ENCODE measurements at regions not wholly inside any gene's neighbourhood (a gene's known extent, or its start where the extent isn't known, plus 50 kb on each side); places are given as distances from the start of the nearest gene placed in this dataset.

GRCh38 chr20:4069751-4070150 lies 54.4 kb upstream of the RNF24 start:
- no peak for TF ChIP-seq CTCF (IDR thresholded peaks at IDR 0.05)
- H3K4me3 ChIP-seq: no peak overlapping the region
- peak overlapping the region; percentile 64 to 79 for H3K27ac ChIP-seq
- DNase-seq (ENCODE audit: low spot score): no peak

DNA sequence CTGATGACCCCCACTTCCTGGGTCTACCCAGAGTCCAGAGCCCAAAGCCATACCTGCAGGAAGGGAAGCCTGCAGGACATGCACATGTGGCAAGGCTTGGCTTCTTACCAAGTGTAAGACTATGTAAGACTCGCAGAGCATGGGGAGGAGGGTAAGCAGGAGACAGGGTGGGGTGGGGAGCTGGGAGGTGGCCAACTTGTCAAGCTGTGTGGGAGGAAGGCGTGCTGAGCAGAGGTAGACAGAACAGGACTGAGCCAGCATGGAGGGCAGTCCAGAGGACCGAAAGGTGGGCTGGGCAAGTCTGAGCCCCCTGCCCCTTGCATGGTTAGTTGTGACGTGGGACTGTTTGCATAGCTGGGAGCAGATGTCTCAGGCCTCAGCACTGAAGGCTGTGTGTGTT lies 53.4 kb upstream of the RNF24 start:
- DNase-seq (ENCODE audit: low spot score): peak; percentile 68
- Histone ChIP-seq H3K4me3 (no peak overlapping the region), H3K27ac (peak overlapping the region; percentile 63 to 64)
- TF ChIP-seq CTCF (IDR thresholded peaks at IDR 0.05): no peak

DNA sequence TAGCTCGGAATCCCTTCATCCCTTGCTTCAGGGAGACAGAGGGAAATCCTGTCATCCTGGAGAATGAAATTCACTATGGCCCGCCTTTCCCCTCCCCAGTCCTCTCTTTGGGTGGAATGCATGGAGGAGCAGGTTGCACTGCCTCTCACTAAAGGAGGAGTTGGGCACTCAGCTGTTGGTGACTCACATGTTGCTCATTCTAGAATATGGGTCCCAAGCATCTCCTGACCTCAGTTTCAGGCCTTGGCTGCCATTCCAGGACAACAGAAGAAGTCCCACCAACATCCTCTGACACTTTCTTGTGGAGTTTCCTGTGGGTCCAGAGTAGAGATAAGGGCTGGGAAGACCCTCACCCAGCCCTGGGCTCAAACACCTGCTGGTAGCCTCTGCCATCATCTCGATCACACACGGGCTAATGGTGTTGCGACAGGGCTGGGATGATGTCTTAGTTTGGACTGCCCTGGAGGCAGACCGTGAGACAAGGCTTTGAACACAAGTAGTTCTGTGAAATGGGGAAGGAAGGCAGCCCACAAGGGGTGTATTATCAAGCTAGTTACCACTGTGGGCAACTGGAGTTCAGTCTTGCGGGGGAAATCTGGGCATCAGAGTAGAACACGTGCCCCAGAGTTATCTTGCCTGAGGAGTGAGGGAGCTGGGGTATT lies 52.4 kb upstream of the RNF24 start:
- peak; percentile 63 for DNase-seq (ENCODE audit: low spot score)
- no peak for TF ChIP-seq CTCF (IDR thresholded peaks at IDR 0.05)
- Histone ChIP-seq H3K4me3 (no peak overlapping the region), H3K27ac (peak overlapping the region; percentile 53 to 63)

DNA sequence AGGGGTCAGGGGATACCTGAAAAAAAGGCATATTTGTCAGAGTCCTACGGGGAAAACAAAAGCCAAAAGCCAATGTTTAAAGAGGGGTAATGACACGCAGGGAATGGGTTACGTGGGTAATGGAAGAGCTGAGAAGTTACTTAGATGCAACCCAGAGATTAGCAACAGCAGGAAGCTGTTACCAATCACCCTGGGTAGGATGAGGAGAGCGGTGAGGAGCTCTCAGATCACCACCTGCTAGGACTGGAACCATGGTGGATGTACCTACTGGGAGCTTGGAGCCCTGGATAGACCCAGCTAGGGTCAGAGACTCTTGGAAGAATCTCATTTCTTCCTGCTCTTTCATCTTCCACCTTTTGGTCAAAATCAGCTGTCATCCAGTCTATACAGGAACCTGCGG lies 51.2 kb upstream of the RNF24 start:
- DNase-seq (ENCODE audit: low spot score): no peak
- peak overlapping the region; percentile 53 to 63 for H3K27ac ChIP-seq
- H3K4me3 ChIP-seq: no peak overlapping the region
- TF ChIP-seq CTCF (IDR thresholded peaks at IDR 0.05): no peak

DNA sequence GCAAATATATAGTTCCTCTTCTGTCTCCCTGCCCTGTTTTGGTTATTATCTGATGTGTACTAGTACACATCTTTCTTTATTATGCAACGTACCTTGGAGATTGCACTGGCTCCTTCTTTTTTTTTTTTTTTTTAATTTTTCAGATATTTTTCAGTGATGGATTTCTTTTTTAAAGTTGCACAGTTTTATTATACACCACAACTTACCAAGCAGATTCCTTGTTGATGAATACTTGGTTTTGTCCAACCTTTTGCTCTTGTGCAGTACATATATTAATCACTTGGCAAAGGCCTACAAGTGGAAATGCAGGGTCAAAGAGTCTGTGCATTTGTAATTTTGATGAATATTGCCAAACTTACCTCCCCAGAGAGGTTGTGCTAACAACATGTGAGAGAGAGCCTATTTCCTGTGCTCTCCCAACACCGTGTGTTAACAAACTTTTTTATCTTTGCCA lies 50.1 kb upstream of the RNF24 start:
- TF ChIP-seq CTCF (IDR thresholded peaks at IDR 0.05): no peak
- peak overlapping the region; percentile 73 to 82 for H3K27ac ChIP-seq

More for the DNA sequence above, 50.1 kb upstream of the RNF24 start:
- no peak overlapping the region for H3K4me3 ChIP-seq
- DNase-seq (ENCODE audit: low spot score): no peak
